Neural cell (in vitro differentiated cells): ENCODE measurements at regions not wholly inside any gene's neighbourhood (a gene's known extent, or its start where the extent isn't known, plus 50 kb on each side); places are given as distances from the start of the nearest gene placed in this dataset.

Source experiments
- H2AFZ ChIP-seq: fragments of 200-600, 300-800 bp; sonication (generic), shearing (Covaris generic); 2 replicates; pipeline ENCODE4 v1.6.0; 2014; ENCODE audit warnings: low read depth, mild to moderate bottlenecking, antibody characterized with exemption, low read length, moderate library complexity
- H3F3A ChIP-seq: fragments of 200-600 bp; shearing (Covaris generic); 2 replicates; pipeline ENCODE4 v1.6.1; 2016; ENCODE audit warnings: mild to moderate bottlenecking, moderate library complexity, mixed read lengths, antibody characterized with exemption, low read length; ENCODE audit not compliant: insufficient read depth, poor library complexity, severe bottlenecking
- H3K27ac ChIP-seq: fragments of 200-600, 300-800 bp; sonication (generic), shearing (Covaris generic); 2 replicates; pipeline ENCODE4 v1.5.1; 2014; ENCODE audit warnings: mild to moderate bottlenecking, low read length, moderate library complexity
- H3K27me3 ChIP-seq: fragments of 300-800, 200-600 bp; sonication (generic), shearing (Covaris generic); 2 replicates; pipeline ENCODE4 v1.6.0; 2014; ENCODE audit warnings: mild to moderate bottlenecking, low read depth, low read length, moderate library complexity; ENCODE audit not compliant: insufficient read depth
- H3K36me3 ChIP-seq: fragments of 300-800, 200-600 bp; sonication (generic), shearing (Covaris generic); 2 replicates; pipeline ENCODE4 v1.5.1; 2014; ENCODE audit warnings: mild to moderate bottlenecking, antibody characterized with exemption, low read length, moderate library complexity; ENCODE audit not compliant: insufficient read depth
- H3K4me2 ChIP-seq: fragments of 300-800, 200-600 bp; sonication (generic), shearing (Covaris generic); 2 replicates; pipeline ENCODE4 v1.6.0; 2014; ENCODE audit warnings: mild to moderate bottlenecking, low read length
- H3K4me3 ChIP-seq: fragments of 300-800, 200-600 bp; sonication (generic), shearing (Covaris generic); 2 replicates; pipeline ENCODE4 v1.5.1; 2014; ENCODE audit warnings: mild to moderate bottlenecking, low read length, moderate library complexity
- H3K79me2 ChIP-seq: fragments of 200-600 bp; shearing (Covaris generic); replicated peaks from 2 replicates; pipeline ENCODE4 v1.6.0; 2014; ENCODE audit warnings: mild to moderate bottlenecking, low read length, moderate library complexity; ENCODE audit not compliant: insufficient read depth
- H3K9ac ChIP-seq: fragments of 300-800, 200-600 bp; sonication (generic), shearing (Covaris generic); 2 replicates; pipeline ENCODE4 v1.6.1; 2016; ENCODE audit warnings: mild to moderate bottlenecking, low read length, mixed read lengths
- H3K9me2 ChIP-seq: fragments of 200-600 bp; shearing (Covaris generic); 2 replicates; pipeline ENCODE4 v1.6.1; 2016; ENCODE audit warnings: mild to moderate bottlenecking, low read length, mixed read lengths; ENCODE audit not compliant: insufficient read depth
- H3K9me3 ChIP-seq: fragments of 200-600, 300-800 bp; sonication (generic), shearing (Covaris generic); 2 replicates; pipeline ENCODE4 v1.6.1; 2016; ENCODE audit warnings: mild to moderate bottlenecking, mixed run types, low read length, moderate library complexity, mixed read lengths
- H4K20me1 ChIP-seq: fragments of 200-600 bp; shearing (Covaris generic); 2 replicates; pipeline ENCODE4 v1.6.1; 2016; ENCODE audit warnings: mild to moderate bottlenecking, mixed run types; ENCODE audit not compliant: insufficient read depth
- CTCF ChIP-seq: fragments of 450-650 bp; IDR thresholded peaks from 2 replicates; pipeline ENCODE4 v1.5.1; 2014; ENCODE audit warnings: antibody characterized with exemption, mild to moderate bottlenecking, moderate library complexity; ENCODE audit not compliant: poor library complexity, severe bottlenecking
- EP300 ChIP-seq: fragments of 450-650 bp; conservative IDR thresholded peaks from 2 replicates; pipeline ENCODE4 v1.6.1; 2014; ENCODE audit warnings: antibody characterized with exemption, mild to moderate bottlenecking, moderate library complexity; ENCODE audit not compliant: poor library complexity, severe bottlenecking
- EZH2 ChIP-seq: fragments of 200-600, 300-800 bp; shearing (Covaris generic), sonication (generic); IDR thresholded peaks from 2 replicates; pipeline ENCODE4 v1.6.1; 2014; ENCODE audit warnings: antibody characterized with exemption, low read length, borderline replicate concordance, mild to moderate bottlenecking; ENCODE audit not compliant: insufficient read depth, poor library complexity, severe bottlenecking
- MXI1 ChIP-seq: fragments of 450-650 bp; conservative IDR thresholded peaks from 2 replicates; pipeline ENCODE4 v1.6.1; 2014; ENCODE audit warnings: antibody characterized with exemption, mild to moderate bottlenecking; ENCODE audit not compliant: poor library complexity, severe bottlenecking
- POLR2AphosphoS5 ChIP-seq: IDR thresholded peaks from 2 replicates; pipeline ENCODE4 v1.6.1; 2012
- RAD21 ChIP-seq: fragments of 450-650 bp; conservative IDR thresholded peaks from 2 replicates; pipeline ENCODE4 v1.6.1; 2014; ENCODE audit warnings: antibody characterized with exemption, mild to moderate bottlenecking, moderate library complexity
- REST ChIP-seq: IDR thresholded peaks from 2 replicates; pipeline ENCODE4 v1.6.1; 2012; ENCODE audit warnings: borderline replicate concordance
- SMC3 ChIP-seq: fragments of 450-650 bp; conservative IDR thresholded peaks from 2 replicates; pipeline ENCODE4 v1.6.1; 2014; ENCODE audit warnings: antibody characterized with exemption, mild to moderate bottlenecking, moderate library complexity; ENCODE audit not compliant: poor library complexity
- TAF1 ChIP-seq: IDR thresholded peaks from 2 replicates; pipeline ENCODE4 v1.6.1; 2012; ENCODE audit warnings: low read depth

GRCh38 chr2:150137338-150138069 lies 350.0 kb downstream of the RND3 start:
- H2AFZ ChIP-seq: no peak overlapping the region
- no peaks in the 10 kb centered on the region for H4K20me1 ChIP-seq
- H3K9ac ChIP-seq: no peak overlapping the region
- H3K4me2 ChIP-seq: no peak overlapping the region
- no peak overlapping the region for H3K4me3 ChIP-seq
- H3K27me3 ChIP-seq: no peaks in the 10 kb centered on the region
- no peaks in the 10 kb centered on the region for H3F3A ChIP-seq
- no peaks in the 10 kb centered on the region for H3K79me2 ChIP-seq
- H3K27ac ChIP-seq: no peak overlapping the region
- TF ChIP-seq EZH2: no peak
- no peak for TF ChIP-seq SMC3
- no peaks in the 10 kb centered on the region for H3K9me2 ChIP-seq
- H3K36me3 ChIP-seq: no peaks in the 10 kb centered on the region
- no peaks in the 10 kb centered on the region for H3K9me3 ChIP-seq

- H3K4me2 ChIP-seq: no peak overlapping the region
- no peaks in the 10 kb centered on the region for H3K27me3 ChIP-seq
- no peaks in the 10 kb centered on the region for H3F3A ChIP-seq
- no peak overlapping the region for H2AFZ ChIP-seq
- H3K9ac ChIP-seq: no peak overlapping the region
- no peak overlapping the region for H3K4me3 ChIP-seq
- TF ChIP-seq SMC3: no peak
- no peak for TF ChIP-seq EZH2
- no peak for TF ChIP-seq RAD21
- no peak for TF ChIP-seq POLR2AphosphoS5
- TF ChIP-seq CTCF: no peak
- no peak for TF ChIP-seq TAF1
- no peak for TF ChIP-seq MXI1
- no peak for TF ChIP-seq EP300
- no peak for TF ChIP-seq REST
- H3K79me2 ChIP-seq: no peaks in the 10 kb centered on the region
- H3K27ac ChIP-seq: no peak overlapping the region
- H3K36me3 ChIP-seq: no peaks in the 10 kb centered on the region
- H4K20me1 ChIP-seq: no peaks in the 10 kb centered on the region
- H3K9me2 ChIP-seq: no peaks in the 10 kb centered on the region
- H3K9me3 ChIP-seq: no peaks in the 10 kb centered on the region
Observed at GRCh38 chr2:150136893-150137292, 350.6 kb downstream of the RND3 start.

GRCh38 chr2:150136401-150136800 lies 351.1 kb downstream of the RND3 start:
- no peak overlapping the region for H3K4me2 ChIP-seq
- no peak overlapping the region for H3K9ac ChIP-seq

More at GRCh38 chr2:150136401-150136800, 351.1 kb downstream of the RND3 start:
- Histone ChIP-seq H4K20me1 (no peaks in the 10 kb centered on the region), H3K27me3 (no peaks in the 10 kb centered on the region), H3K4me3 (no peak overlapping the region), H3K27ac (no peak overlapping the region), H3K9me2 (no peaks in the 10 kb centered on the region), H3F3A (no peaks in the 10 kb centered on the region), H3K9me3 (no peaks in the 10 kb centered on the region), H2AFZ (no peak overlapping the region), H3K79me2 (no peaks in the 10 kb centered on the region), H3K36me3 (no peaks in the 10 kb centered on the region)
- TF ChIP-seq REST: no peak
- TF ChIP-seq CTCF: no peak
- TF ChIP-seq EP300: no peak
- TF ChIP-seq SMC3: no peak
- no peak for TF ChIP-seq TAF1
- no peak for TF ChIP-seq EZH2
- no peak for TF ChIP-seq RAD21
- TF ChIP-seq POLR2AphosphoS5: no peak
- no peak for TF ChIP-seq MXI1
